Fibroblast of skin of right quadriceps (primary cell): ENCODE measurements at regions not wholly inside any gene's neighbourhood (a gene's known extent, or its start where the extent isn't known, plus 50 kb on each side); places are given as distances from the start of the nearest gene placed in this dataset.
"Not testable (repeated sequence)": the region's sequence is repeated elsewhere in the genome, so short reads cannot be mapped to it uniquely, and the experiment has no call there.

Experiments used
- DNase-seq: peaks from one replicate; pipeline ENCODE4 v3.0.0-alpha.2; 2013

GRCh38 chr5:120817044-120817985 lies 353.2 kb downstream of the PRR16 start:
- DNase-seq, result peak; percentile 6

DNA sequence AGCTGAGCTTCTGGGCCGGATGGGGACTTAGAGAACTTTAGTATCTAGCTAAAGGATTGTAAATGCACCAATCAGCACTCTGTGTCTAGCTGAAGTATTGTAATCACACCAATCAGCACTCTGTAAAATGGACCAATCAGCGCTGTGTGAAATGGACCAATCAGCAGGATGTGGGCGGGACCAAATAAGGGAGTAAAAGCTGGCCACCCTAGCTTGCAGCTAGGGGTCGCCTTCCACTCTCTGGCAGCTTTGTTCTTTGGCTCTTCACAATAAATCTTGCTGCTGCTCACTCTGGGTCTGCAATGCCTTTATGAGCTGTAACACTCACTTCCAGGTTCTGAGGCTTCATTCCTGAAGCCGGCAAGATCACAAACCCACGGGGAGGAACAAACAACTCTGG lies 354.0 kb downstream of the PRR16 start:
- DNase-seq, result no peak

GRCh38 chr5:120823328-120823727 lies 359.2 kb downstream of the PRR16 start:
- DNase-seq, result peak; percentile 11

GRCh38 chr5:120831646-120832045 lies 367.5 kb downstream of the PRR16 start:
- not testable (repeated sequence) for DNase-seq

DNA sequence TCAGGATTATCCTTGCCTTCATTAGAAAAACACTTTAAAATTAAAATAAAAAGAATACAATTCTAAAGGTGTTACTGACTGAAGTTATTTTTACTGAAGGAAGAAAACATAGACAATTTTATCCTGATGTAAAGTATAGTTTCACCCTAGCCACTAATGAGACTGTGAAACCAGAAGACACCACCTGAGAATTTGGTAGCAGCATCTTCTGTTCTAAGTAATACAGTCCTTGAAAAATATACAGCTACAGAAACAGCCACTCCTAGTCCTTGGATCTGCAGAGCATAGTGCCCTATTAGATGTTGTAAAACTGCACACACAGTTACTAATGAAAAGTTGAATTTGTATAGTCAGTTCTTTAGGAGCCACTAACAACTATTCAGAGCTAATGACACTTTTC lies 377.7 kb downstream of the PRR16 start:
- no peak for DNase-seq

DNA sequence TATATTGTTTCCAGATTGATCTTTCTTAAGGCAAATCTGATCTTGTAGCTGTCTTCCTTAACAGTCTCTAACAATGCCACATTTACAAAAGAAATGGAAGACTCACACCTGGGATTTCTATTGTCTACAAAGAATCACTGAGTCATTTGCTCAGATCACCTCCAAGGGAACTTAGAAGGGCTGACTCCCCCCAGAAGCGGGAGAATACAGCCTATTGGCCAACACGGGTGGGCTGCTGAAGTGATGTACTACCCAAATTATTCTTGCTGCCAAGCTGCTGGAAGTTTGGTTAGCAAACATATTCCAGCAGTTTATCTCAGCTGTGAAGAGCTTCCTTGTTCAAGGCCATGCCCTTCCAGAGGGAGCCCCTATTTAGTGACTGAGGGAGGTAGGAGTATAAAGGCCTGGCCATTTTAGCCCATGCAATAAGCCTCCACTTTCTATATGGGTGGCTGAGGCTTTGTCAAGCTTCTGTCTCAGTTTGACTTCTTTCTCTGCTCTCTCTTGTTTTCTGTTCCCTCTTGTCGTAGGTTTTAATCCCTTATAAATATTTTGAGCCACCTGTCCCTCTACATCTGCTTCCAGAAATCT lies 379.4 kb downstream of the PRR16 start:
- DNase-seq, result no peak

DNA sequence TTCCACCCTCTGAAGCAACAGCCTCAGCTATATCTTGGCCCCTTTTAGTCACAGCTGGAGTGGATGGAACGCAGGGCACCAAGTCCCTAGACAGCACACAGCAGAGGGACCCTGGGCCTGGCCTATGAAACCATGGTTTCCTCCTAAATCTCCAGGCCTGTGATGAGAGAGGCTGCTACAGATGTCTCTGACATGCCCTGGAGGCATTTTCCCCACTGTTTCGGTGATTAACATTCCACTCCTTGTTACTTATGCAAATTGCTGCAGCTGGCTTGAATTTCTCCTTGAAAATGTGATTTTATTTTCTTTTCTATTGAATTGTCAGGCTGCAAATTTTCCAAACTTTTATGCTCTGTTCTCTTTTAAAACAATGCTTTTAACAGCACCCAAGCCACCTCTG lies 384.8 kb downstream of the PRR16 start:
- no peak for DNase-seq

DNA sequence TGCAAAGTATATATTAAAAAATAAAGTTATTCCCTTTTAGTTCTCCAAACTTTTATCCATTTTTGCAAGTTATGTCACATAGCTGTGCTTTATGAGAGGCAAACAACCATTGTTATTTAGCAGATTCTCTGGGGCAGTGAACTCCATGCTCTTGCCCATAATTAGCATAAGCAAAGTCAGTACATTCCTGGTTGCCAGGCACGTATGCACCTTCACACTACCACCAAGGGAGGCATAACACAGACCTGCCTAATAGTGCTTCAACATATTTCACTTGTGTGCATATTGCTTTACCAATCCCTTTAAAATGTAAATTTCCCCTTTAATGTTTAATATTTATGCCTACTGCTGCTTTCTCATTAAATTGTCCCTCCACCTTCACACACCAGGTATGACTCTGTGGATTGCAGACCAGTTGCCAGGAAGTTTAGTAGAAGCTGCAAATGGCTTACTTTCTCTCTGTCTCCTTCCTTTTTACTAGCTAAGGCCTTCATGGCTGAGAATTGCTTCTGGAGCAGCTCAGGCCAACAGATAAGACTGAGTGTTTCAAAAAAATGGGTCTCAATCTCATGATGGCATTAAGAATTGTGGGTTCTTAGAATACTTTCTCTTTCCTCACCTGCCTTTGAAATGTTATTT lies 388.2 kb downstream of the PRR16 start:
- DNase-seq, result no peak

GRCh38 chr5:120866997-120867396 lies 402.9 kb downstream of the PRR16 start:
- DNase-seq, result no peak

DNA sequence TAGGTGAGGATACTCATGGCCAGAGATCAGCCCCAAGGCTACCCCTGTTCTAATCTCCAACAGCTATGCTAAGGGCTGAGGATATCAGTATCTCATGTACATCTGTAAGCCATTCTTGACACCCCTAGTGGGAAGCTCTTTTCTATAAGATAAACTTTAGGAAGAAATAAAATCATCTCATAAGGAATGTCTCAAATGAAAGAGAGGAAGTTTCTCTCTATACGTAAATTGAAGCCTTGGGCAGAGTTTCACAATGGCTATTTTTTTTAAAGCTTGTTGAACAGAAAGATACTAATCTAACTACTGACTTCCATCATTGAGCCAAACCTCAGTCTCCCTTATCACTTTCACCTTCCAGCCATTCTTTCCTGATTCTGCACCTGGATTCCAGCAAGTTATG lies 405.7 kb downstream of the PRR16 start:
- no peak for DNase-seq

DNA sequence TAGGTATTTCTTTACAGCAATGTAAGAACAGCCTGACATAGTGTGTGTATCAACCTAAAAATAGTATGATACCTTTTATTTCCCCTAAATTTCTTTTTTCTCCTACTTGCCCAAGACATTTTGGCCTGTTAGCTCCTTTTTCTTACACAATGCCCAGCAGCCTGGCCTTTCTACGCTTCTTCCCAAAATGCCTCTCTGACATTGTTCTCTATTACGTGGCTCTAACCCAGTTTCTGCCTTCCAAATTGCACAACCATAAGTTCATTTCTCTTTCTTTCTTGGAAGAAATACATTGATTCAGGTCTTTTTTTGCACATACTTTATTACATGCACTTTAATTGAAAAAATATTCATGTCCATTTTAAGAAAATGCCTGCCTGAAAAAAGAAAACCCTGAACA lies 408.2 kb downstream of the PRR16 start:
- DNase-seq, result no peak

GRCh38 chr5:120873083-120873482 lies 409.0 kb downstream of the PRR16 start:
- no peak for DNase-seq

DNA sequence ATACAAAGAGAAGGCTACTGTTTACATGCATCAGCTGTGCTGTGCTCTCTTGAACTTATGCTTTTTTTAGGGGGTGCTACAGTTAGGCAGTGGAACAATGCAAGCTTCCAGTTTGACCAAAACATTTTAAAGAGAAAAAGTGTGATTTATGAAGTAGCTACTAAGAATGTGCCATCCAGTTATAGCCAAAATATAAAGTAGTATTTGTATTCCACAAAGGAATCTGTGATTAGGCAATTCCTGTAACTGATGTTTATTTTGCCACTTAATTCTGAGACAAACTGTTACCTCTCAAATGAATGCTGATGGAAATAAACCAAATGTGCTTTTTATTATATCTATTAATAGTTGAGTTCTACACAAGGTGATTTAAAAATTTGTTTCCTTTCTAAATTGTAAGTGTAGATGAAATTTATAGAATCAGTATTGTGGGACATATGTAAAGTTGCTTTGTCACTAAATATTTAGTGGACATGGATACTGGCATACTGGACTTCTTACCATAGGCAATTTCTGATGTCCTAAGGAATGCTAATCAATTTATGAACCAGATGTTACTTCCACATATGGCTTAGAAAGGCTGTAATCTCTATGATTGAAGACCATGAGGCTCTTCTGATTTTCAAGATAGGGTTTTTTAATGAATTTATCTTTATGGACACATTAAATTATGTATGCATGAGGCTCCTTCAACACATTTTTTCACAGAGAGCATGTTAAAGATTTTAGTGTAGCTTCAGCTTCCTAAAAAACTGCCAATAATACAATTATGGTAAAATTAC lies 410.2 kb downstream of the PRR16 start:
- DNase-seq, result no peak

DNA sequence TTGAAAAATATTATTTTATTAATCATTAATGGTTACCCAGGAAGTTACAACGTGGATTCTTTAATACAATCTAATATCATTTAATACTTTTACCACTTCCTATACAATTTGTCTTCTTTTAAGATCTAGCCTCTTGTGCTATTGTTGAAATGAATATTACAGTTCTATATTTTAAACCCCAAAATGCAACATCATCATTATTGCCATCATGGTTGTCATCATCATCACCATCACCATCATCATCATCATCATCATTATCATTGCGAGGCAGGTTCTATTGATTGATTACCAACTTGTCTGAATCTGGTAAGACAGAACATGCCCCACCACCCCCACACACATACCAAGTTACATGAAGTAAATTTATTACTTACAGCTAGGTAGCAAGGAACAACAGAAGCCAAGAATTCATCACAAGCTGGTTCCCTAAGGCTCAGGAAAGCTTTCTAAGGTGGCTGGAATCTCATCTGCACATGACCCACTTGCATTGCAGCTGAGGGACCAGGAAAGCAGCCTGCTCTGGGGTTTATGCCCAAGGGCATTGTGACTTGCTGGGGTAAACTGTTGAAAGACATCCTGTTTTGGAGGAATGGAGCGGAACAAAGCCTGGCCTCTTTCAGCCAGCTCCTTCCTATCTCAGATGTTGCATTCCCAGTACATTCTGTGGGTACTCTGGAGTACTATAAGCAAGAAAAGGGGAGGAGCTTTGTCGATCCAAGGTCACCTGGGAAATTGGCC lies 418.1 kb downstream of the PRR16 start:
- no peak for DNase-seq

DNA sequence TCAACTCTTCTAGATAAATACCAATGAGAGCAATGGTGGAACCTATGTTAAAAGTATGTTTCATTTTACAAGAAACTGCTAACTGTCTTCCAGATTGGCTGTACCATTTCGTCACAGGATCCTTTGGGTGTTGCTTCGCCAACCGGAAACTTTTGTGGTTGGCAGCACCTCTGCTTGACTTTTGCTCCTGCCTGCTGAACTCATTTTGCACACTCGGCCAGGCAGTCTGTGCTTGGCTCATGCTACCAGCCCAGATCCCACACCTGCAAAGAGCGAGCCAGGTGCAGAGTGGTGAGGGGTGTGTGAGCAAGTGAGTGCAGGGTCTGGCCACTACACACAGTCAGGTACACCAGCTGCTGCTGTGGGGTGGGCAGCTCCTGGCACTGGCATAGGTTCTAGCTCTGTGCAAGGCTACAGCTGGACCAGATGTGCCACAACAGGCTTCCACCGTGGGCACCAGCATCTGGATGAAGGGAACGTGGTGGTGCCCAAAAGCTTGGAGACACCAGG lies 422.3 kb downstream of the PRR16 start:
- DNase-seq, result no peak

DNA sequence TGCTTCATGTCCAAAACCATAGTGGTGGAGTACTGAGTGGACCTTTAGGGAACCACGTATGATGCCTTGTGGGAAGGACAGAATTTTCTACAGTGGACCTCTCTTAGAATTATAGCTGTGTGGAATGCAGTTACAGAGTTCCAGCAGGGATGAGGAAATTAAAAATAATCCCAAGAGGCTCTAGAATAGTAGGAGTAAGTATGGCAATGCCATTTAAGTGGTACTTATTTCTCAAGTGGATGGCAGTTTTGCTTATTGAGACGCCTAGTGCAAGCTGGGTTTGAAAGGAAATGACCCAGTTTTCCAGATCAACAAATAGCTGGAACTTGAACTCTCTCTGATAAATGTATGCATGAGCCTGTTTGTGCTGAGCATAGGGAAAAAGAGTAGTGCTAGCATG lies 431.6 kb downstream of the PRR16 start:
- DNase-seq, result no peak

- DNase-seq, result no peak
Observed at GRCh38 chr5:120901199-120901598, 437.1 kb downstream of the PRR16 start.

- no peak for DNase-seq
Observed at GRCh38 chr5:120907953-120908352, 443.9 kb downstream of the PRR16 start.

DNA sequence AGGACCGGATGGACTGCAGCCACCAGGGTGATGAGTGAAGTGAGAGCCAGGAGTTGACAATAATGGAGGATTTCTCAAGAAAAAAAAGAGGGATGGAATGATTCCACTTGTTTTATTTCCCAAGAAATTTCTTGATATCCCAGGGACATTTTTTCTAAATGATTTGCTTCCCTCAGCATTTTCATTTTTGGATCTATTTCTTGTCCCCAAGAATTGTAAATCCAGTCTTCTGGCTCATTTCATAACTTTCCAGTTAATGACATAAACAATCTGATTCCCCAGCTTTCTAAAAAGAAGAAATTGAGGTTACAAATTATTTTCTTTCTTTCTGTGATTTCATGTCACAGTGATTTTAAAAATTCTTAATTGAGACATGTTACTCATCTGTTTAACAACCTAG lies 446.5 kb downstream of the PRR16 start:
- DNase-seq, result no peak

DNA sequence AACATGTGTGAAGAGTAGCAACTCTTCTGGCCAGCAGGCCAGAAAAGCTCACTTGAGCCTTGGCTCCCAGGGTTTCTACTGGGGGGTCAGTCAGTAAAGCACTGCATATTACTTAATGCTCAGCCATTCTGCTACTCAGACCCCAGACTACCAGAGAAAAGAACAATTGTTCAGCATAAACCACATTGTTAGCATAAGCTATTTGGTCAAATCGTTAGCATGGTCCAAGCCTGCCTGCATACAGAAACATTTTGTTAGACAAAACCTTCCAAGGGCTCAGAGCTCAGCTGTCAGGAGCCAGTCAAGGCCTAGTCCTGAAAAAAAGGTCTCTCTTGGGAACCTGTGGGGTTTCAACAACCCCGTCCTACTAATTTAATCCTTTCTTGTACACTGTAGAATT lies 449.3 kb downstream of the PRR16 start:
- no peak for DNase-seq

DNA sequence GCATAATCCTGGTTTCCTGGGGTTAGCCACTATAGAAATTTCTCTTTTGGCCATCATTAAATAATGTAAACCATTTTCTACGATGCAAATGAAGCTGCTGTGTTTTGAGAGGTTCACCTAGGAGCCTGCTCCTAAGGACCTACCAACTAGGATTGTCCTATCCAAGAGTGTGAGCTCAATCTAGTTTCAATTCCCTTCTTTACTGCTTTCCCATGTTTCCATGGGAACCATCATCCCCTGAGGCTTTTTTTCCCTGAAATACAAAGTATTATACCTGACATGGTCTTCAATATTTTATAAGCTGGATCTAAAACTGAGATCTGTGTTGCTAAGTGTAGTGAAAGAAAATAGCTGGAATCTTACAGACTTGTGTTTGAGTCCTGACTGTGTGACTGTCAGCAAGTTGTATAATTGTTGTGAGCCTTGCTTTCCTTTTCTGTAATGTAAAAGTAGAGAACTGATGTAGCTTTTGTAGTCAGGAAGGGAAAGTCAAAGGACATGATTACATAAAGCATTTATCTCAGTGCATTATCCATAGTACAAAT lies 453.2 kb downstream of the PRR16 start:
- no peak for DNase-seq

DNA sequence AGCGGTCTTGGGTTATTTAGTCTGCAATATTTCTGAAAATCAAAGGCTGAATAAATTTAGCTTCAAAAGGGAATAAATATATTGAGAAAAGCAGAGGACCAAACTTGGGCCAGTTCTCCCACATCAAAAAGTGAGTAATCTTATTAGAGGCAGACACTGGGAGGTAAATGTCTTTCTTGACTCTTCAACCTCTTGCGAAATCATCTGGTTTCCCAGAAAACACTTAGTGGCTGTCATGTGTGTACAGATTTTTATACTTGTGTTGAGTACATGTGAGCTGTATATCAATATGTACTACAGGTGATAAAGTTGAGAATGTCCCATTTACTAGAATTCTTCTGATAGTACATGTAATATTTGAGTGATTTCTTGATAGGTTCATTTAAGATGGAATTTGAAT lies 454.9 kb downstream of the PRR16 start:
- no peak for DNase-seq
